Activated CD4-positive, CD25-positive, alpha-beta regulatory T cell treated with anti-CD3 and anti-CD28 coated beads, Interleukin-2, amount 50 U/mL, for 72 hours (primary cell): ENCODE measurements at regions not wholly inside any gene's neighbourhood (a gene's known extent, or its start where the extent isn't known, plus 50 kb on each side); places are given as distances from the start of the nearest gene placed in this dataset.

ENCODE experiments used
- DNase-seq: peaks from one replicate; pipeline ENCODE4 v3.0.0; 2021

DNA sequence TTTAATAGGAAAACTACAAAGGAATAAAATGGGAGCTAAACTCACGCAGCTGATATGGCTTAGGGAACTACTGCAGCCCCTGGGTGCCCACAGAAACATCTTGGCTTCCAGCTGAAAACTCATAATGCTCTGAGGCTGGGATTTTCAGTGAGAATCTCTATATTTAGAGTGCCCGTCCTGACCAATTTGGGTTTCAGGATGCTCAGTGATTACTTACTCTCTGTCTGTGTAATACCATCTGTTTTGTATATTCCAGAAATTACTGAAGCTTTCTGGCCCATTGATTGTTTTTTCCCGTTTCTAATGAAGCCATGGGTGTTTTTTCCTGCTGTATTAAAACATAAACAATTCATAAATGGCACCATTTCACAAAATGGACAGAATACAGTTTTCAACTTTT lies 50.6 kb upstream of the ZNF385D start:
- no peak for DNase-seq

DNA sequence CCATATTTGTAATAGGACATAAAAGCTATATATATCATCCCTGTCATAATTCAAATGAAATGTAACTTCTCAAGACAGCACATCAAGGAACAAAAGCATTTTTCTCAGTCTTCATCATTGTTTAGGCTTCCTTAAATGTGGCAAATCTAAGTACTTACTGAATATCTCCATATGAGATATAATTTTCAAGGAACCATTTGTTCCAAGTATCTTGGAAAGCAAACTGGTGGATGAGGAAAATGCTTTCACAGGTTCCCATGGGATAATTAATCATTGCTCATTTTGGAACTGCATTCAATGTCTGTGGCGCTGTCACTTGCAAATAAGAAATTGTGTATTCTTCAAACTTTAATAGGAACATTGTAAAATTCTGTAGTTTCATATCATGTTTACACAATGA lies 52.6 kb upstream of the ZNF385D start:
- DNase-seq, result no peak

DNA sequence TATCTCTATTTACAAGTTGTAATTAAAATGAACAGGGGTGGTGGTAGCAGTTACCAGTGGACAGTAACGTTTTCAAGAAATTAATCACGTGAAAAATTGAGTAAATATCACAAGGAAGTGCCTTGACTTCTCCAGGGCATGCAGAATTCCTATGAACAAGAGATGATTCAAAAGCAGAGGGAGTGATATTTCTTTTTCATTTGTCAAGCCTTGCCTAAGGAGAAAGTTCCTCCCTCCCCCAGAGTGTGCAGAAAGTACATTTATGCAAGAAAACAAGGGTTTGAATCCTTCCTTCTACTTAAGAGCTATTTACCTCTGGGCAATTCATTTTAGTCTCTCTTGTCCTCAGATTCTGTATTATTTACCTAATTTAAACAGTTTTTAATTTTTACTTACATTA lies 53.3 kb upstream of the ZNF385D start:
- DNase-seq, result no peak

DNA sequence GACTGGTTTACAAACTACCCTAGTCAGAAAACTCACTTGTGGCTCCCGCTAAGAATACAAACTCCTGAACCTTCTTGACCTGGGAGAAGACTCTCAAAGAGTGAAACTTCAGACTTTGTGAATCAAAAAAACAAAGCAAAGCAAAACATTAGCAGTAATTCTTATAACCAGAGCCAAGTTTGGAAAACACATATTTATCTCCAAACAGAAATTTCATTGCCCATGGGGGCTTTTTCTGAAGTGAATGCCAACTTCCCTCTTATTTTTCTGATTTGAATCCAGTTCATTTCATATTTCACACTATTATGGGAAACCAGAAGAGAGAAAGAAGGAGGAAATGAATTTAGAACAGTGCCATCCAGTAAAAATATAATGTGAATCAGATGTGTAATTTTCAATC lies 55.7 kb upstream of the ZNF385D start:
- DNase-seq, result no peak

DNA sequence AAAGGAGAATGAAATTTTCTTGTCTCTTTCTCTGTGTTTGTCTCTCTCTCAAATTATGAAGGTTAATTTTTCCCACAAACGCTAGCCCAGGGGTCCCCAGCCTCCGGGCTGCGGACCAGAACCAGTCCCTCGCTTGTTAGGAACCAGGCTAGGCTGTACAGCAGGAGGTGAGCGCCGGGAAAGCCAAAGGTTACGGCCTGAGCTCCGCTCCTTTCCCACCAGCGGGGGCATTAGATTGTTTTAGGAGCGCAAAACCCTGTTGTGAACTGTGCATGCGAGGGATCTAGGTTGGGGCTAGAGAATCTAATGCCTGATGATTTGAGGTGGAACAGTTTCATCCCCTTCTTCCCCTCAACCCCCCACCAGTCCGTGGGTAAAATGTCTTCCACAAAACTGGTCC lies 74.7 kb upstream of the ZNF385D start:
- no peak for DNase-seq

DNA sequence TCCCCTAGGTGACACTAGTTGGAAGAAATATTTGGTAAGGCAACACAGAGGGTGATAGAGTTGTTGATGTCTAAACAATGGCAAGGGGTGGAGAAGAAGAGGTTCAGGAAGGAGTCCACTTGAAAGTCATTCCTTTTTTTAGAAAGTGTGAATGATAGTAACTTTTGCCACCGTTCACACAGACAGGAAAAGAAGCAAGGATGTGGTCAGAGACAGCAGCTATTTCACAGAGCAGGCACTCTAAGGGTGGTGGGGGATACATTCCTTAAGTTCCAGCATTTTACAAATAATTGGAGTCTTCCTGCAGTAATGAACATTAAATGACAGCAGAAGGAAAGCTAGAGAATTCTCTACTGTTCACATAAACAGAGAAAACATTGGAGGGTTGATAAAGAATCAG lies 75.4 kb upstream of the ZNF385D start:
- no peak for DNase-seq

DNA sequence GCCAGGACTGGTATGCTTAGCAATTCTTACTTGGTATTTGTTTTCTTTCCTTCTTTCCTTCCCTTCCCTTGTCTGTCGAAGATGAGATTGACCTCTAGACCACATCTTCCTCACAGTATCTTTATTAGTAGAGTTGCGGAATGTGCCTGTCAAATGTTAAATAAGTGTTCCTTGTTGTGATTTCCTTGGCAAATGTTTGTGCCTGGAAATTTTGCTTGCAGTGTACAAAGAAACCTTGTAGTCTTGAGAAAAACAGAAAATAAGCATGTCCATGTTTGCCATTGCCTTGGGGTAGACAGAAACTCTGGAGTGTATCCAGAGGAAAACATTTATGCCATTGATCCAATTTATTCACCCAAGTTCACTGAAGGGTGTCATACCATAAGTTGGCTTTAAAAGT lies 79.5 kb upstream of the ZNF385D start:
- DNase-seq, result no peak

DNA sequence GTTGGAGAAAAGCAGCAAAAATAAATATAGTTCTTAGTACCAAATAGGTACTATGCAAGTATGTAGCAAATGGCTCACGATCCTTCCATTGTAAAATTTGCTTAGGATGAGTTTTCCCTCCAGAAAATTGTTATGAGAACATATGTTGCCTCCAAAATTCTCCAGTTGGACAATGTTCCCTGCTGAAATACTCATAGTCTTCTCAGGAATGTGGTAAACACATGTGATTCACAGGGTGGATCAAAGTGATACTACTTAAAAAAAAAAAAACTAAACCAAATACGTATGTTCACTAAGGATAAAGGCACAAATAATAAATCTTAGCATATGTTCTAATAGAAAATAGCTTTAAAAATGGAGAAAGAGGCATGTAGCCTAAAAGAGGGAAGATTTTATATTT lies 84.3 kb upstream of the ZNF385D start:
- DNase-seq, result no peak

GRCh38 chr3:21836227-21836626 lies 85.2 kb upstream of the ZNF385D start:
- DNase-seq, result no peak

- DNase-seq, result no peak
These were observed 88.2 kb upstream of the ZNF385D start for GRCh38 chr3:21839176-21839575.

GRCh38 chr3:21839592-21839991 lies 88.6 kb upstream of the ZNF385D start:
- no peak for DNase-seq

- DNase-seq, result no peak
These were observed 96.0 kb upstream of the ZNF385D start for GRCh38 chr3:21847005-21847404.

- DNase-seq, result no peak
These were observed 108.4 kb upstream of the ZNF385D start for GRCh38 chr3:21859124-21860081.

DNA sequence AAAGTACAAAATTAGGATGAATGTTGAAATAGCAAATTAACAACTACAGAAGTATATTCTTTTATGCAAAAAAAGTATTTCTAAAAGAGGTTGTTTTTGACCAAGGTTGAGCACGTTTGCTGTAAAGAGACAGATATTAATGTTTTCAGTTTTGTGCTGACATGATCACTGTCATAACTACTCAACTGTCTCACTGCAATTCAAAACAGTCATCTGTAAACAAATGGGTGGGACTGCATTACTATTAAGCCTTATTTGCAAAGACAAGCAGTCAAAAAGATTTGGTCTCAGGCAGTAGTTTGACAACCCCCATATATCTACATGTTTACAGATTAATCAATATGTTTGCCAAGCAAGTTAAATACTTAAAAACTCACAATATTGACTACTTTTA lies 109.1 kb upstream of the ZNF385D start:
- DNase-seq, result no peak

DNA sequence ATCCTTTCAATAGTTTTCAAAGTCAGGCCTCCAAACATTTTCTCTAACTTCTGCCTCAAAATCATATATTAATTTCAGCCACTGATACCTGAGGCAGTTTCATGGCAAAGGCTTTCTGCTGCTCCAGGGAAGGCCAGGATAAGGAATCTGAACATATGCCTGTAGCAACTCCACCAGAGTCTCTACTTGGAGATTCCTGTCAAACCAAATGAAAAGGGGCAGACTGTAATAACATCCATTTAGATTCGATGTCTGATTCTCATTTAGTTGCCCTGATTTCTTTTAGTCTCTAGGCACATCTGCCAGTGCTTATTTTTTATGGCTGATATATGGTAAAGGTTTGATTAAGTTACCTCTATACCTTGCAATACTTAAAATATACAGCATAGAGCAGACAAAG lies 109.6 kb upstream of the ZNF385D start:
- no peak for DNase-seq

DNA sequence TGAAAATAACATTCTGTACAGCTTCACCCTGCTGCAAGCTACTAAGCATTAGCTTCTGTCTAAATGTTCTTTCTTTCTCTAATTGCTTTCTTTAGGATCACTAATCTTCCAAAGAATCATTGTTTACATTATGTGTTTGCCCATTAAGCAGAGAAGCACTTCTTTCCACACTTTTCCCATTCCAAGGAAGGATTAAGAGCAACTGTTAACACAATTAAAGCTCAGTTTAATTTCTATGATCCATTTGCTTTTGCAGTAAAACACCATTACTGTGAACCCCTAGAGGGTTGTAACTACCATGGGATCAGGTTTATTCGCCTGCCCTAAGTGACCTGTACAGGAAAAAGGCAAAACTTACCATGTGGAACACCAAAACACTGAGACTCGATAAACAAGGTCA lies 125.8 kb upstream of the ZNF385D start:
- no peak for DNase-seq

- no peak for DNase-seq
These were observed 126.3 kb upstream of the ZNF385D start for GRCh38 chr3:21877214-21877754.

- no peak for DNase-seq
These were observed 128.3 kb upstream of the ZNF385D start for GRCh38 chr3:21879184-21879886.

DNA sequence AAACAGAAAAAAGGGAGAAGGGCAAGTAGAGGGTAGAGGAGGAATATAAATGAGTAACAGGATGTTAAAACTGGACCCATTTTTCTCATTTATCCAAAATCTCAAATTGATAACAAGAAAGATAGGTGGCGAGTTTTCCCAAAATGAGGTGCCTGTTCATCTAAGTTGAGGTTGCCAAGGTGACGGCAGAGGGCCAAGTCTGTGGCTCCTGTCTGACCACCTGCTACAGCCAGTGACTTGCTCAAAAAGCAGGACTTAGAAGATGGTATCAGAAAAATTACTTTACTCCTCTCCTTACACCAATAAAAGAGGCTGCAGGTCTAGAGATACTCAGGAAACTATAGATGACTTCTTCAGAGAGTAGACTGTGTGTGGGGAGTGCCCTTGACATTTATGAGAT lies 137.6 kb upstream of the ZNF385D start:
- DNase-seq, result no peak

- no peak for DNase-seq
These were observed 138.2 kb upstream of the ZNF385D start for GRCh38 chr3:21889166-21889565.

- no peak for DNase-seq
These were observed 141.1 kb upstream of the ZNF385D start for GRCh38 chr3:21892104-21892503.

- no peak for DNase-seq
These were observed 142.2 kb upstream of the ZNF385D start for GRCh38 chr3:21893242-21893641.

DNA sequence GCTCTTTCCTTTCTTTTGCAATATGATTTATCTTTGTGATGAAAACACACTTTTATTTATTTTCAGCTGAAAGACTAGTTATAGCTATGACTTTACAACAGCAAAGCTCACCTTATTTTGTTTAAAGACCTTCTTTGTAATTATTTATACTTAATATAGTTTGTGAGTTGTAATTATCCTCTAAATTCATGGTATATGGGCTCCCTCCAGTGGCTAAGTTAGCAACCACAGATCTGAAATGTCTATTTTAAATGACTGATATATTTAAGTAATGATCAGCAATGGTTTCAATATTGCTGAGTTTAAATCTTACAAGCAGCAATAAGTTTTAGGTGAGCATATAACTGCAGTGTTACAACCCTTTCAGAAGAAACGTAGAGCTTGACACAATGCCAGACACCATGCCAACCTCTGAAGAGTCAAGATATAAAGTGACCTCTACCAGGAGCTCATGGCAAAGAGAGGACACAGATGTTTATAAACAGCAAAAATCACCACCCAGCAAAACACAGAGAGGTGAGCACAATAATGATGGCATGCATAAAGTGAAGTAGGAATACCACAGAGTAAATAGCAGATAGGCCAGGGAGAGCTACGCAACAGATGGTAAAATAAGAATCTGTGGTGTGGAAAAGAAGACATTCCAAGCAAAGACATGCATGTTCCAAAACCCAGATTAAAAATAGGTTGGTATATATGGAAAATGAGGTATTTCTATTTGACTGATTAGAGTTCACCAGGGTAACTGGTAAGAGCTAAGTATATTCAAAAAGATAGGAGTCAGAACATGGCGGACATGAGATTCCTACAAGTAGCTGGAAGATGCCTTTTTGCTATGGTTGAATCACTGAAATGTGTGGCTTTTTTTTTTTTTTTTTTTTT lies 143.7 kb upstream of the ZNF385D start:
- DNase-seq, result no peak
